Esophagus squamous epithelium (tissue), 4 donors: ENCODE measurements at regions not wholly inside any gene's neighbourhood (a gene's known extent, or its start where the extent isn't known, plus 50 kb on each side); places are given as distances from the start of the nearest gene placed in this dataset.

Experiments
- CTCF ChIP-seq, 6 experiments: fragments of 450-650 bp in 4 of 6; fragments of 200-600 bp in 2 of 6; sonication (generic) in 2 of 6; IDR thresholded peaks; one replicate each; pipeline ENCODE4 v1.5.1; 2016 to 2019; ENCODE audit warnings: antibody characterized with exemption in 6 of 6, mild to moderate bottlenecking in 4 of 6, moderate library complexity in 4 of 6
- POLR2A ChIP-seq, 4 donors: fragments of 450-650 bp; IDR thresholded peaks; one replicate each; pipeline ENCODE4 v1.6.1; 2017; ENCODE audit warnings: antibody characterized with exemption in 4 of 4, mild to moderate bottlenecking in 4 of 4, moderate library complexity in 3 of 4

DNA sequence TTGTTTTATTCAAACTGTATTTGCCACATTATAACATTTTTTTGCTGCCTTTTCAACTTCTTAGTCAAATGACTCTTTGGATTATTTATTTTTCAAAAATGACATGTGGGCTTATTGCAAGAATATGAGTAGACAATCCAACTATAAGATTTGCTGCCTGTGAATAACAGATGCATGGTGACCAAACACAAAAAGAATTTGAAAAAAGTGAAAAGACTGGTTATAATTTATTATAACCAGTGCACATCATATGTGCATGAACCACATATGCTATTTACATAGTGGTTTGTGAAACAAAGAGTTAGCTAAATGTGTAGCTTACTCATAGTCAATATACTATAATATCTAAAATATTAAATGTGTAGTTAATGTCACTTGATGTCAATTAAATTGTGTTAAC lies 2086.8 kb downstream of the ARAP2 start:
- no peak for TF ChIP-seq CTCF (IDR thresholded peaks at IDR 0.05)
- no peak for TF ChIP-seq POLR2A (IDR thresholded peaks at IDR 0.05)
